Stimulated activated naive CD4-positive, alpha-beta T cell treated with Interleukin-2 at 50 U/mL for 16 hours (primary cell): ENCODE measurements at regions not wholly inside any gene's neighbourhood (a gene's known extent, or its start where the extent isn't known, plus 50 kb on each side); places are given as distances from the start of the nearest gene placed in this dataset.

ENCODE experiments used
- DNase-seq: peaks from one replicate; lab custom pipeline; 2025; lab: John Stamatoyannopoulos, UW

DNA sequence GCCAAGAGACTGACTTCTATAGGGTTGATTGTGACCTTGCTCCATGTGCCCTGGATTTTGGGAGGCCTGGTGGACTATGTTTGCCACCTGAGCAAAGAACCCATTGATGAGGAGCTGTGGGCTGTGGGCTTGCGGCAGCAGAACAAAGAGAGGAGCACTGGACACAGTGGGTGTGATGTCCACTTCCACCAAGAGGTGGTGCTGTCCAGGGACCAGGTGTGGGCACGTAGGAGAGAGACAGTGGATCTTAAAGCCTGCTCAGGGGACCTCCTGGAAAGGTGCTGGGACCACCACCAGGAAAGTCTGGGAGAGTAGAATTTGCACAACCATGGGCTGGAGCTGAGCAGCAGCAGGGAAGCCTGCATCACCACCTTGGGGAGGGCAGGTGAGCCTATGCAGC is 106.7 kb upstream of the ETS2 start:
- no peak for DNase-seq

DNA sequence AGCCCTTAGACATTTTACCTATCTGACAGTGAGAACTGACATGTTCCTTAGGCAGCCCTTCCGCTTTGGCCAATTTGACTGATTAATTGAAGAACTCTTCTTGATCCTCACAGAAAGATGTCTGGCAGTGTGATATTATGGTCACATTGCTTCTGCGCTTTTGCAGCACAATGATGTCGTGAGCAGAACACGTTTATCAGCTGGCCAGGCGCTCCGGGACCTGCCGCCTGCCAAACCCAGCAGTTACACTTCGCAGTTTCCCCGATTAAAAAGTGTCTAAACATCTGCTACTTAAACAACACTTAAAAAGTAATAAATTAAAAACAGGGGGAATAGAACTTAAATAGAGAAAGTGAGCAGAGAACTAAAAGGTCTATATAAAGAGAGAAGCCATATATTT is 103.5 kb upstream of the ETS2 start:
- no peak for DNase-seq

DNA sequence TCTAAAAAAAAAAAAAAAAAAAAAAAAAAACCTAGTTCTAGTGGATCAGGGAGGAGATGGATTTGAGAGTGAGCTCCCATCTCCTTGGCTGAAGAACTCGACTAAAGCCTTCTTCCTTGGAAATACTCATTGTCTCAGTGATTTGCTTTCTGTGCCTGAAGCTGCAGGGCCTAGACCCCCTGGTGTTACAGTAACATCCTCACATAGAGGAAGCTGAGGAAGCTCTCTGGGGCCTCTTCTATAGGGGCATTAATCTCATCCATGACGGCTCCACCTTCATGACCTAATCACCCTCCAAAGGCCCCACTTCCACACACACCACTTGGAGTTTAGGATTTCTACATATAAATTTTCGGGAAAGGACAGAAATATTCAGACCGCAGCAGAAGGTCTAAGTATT is 95.9 kb upstream of the ETS2 start:
- no peak for DNase-seq

DNA sequence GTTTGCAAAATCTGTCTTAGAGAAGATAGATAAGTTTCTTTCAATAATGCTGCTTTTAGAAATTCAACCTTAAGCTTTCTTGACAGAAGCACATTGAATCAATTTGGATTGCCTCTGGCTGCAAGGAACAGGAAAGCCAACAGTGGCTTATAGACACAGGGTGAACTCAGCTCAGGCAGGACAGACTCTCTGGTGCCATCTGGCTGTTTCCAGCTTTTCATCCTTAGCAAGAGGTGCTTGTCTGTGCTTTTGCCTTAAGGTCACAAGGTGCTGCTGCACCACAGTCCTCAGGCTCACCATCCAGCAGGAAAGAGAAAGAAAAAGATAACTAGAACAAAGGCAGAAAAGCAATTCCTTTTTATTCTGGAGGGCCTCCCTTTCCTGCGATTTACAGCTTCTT is 93.7 kb upstream of the ETS2 start:
- DNase-seq: no peak

DNA sequence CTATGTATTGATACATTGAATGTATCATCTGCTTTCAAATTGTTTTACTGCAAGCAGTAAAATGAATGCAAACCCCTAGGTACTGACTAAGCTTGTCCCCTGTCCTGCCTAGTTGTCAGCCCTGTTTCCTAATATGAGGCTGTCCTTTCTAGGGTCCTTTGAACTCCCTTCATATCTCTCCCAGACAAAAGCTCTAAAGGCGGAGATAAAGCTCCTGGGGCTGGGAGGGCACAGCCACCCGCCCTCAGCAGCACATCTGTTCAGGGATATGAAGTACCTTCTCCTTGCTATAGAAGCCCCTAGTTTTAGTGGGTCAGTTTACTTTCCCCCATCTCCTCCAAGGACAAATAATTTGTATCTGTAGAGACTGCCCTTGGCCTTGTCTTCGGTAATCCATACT is 93.1 kb upstream of the ETS2 start:
- DNase-seq: no peak

DNA sequence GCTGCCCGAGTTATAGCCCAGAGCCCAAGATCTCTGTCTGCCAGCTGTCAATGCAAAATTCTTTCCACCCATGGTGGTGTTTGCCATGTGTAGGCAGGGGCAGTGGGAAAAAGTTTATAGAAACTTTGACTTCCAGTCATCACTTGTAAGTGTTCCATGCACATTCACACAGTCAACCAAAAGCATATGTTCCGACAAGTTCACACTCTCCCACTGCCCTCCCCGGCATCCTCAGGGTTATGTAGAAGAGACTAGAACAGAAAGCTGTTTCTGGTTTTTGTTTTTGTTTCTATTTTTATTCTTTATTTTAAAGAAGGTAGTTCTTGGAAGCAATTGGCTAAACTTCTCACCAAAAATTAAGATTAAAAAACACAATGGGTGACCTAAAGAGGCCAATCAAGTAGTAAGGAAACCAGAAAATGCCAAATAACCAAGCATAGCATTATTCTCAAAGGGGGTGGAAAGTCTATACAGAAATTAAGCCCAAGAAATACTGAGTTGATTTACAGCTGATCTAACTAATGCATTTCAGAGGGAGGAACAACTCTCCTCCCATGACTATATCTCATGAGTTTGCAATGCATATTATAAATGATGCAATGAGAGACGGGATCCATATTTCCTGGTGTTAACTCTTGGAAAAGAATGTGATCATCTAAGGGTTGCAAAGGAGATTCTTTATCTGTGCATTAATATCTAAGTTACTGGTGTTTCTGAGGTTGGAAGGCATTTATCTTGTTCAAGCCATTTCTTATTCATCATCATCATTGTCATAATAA is 91.5 kb upstream of the ETS2 start:
- no peak for DNase-seq

DNA sequence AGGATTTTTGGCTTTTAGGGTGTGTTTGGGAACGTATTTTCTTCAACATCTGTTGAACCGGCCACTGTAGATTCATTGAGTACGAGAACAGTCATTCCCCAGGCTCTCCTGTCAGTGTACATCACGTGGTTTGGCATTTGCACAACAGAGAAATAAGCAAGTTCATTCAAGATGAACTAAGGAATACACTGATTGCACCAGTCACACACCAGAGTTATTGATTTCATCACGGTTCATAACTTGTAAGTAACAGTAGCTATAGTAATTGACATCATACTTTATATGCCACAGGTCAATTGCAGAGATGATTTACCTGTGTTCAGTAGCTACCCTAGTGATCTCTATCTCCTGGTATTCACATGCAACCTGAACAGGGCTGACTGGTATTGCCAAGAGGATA is 90.7 kb upstream of the ETS2 start:
- no peak for DNase-seq

DNA sequence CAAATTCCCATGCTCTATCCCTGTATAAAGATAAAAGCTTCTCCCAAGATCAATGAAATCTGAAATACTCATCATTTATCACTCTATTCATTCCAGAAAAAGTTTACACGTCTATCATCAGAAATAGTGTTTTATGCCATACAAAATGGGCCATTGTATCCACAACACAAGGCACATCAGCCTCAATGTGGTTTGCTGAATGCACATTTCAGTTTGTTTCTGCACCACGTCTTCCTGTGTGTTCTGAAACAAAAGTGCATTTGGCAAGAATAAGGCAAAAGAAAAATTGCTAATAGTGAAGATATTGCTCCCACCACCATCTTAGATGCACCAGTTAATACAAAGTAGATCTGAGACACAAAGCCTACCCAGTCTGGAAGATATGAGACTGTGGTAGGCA is 89.6 kb upstream of the ETS2 start:
- no peak for DNase-seq

DNA sequence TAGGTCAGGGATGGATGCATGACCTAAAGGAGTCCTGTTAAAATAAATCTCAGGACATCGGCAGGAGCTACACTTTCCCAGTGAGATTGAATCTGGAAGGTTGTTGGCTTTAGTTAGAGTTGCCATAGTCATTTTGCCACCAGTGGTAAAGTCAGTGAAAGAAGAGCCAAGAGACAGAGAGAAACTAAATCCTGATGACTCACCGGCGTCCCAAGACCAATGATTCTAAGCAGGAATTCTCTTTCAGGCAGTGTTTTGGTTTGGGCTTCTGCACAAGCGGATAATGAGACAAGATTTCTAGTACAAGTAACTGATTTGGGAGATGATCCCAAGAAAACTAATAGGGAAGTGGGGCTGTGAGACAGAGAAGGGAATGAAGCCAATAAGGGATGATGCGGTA is 88.8 kb upstream of the ETS2 start:
- no peak for DNase-seq

DNA sequence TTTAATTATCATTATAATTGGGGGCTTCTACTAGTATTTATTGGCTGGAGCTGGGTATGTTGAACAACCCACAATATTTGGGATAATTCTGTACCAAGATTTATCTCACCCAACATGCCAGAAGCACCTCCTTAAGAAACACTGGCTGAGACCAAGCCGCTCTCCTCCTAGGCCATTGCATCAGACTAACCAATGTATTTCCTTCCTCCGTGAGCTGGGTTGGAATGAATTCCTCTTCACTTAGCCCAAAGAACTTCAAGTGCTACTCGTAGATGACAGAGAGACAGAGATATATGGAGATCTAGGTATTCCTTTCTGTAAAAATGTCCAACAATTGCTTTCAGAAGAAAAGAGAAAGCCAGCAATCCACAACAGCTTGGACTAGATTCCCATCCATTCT is 87.2 kb upstream of the ETS2 start:
- no peak for DNase-seq

DNA sequence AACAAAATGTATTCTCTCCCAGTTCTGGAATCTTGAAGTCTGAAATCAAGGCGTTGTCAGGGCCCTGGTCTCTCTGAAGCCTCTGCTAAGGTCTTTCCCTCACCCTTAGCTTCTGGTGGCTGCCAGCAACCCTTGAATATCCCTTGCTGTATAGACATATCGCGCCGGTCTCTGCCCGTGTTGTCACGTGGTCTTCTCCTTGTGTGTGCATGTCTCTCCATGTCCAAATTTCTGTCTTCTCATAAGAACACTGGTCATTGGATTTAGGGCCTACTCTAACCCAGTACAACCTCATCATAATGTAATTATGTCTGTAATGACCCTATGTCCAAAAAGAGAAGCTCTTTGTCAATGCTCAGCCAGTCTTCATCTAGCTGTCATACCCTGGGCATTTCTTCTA is 85.7 kb upstream of the ETS2 start:
- no peak for DNase-seq

DNA sequence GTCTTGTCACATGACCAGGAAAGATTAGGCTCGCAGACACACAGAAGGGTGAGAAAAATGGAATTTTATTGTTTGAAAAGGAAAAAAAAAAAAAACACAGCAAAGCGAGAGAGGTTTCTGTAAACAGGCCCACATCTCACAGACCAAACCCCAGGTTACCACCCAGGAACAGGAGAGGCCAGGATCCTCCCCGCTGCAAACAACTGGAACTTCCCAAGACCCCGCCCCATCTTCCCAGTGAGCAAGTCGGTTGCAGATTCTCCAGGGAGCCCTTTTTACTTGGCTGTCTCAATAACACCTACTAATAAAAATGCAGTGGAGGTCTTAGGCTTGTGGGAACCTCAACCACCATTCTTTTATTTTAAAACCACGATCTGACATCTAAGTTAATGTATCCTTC is 84.7 kb upstream of the ETS2 start:
- no peak for DNase-seq

DNA sequence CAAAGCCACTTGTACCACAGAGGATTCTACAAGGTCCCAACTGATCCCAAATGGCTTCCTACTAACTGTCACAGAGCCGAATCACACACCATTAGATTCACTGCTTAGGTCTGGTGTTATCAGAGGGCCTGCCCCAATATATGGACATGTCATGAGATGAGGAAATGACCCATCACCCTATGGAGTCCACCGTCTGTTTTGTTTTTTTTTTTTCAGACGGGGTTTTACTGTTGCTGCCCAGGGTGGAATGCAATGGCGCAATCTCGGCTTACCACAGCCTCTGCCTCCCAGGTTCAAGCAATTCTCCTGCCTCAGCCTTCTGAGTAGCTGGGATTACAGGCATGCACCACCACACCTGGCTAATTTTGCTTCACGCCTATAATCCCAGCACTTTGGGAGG is 83.8 kb upstream of the ETS2 start:
- DNase-seq: no peak

DNA sequence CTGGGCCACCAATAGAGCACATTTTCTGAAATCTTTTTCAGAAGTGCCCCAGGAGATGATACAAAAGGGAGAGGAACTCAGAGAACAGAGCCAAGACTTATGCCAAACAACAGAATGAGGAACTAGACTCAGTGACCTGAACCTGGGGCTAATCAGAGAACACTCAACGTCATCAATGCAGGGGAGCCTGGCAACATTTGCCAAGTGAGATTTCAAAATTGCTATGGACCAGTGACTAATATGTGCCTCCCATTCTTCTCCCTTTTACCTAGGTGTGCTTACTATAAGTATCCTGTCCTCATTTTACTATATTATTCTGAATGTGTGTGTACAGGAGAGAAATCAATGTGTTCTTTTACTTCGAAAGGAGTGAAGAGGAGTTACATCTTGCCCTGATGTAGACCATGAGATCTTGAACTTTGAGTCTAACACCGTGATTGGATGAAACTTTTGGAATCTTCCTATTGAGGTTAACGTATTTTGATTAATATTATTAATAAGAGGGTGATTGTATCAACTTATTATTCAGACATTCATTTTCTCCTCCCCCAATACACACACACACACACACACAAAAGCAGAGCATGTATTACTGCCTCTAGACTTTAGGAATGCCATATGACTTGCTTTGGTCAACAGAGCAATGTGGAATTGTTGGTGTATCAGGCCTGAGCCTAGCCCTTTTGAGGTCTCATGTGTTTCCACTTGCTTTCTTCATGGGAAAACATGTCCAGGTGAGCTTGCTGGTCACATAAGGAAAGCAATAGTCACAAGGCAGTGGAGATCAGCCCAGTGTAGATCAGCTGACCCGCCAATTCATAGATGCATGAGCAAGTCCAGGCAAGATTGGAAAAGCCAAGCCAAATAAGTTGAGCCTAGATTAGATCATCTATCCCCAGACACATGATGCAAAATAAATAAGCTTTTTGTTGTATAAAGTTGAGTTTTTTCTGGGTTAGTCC is 80.3 kb upstream of the ETS2 start:
- DNase-seq: no peak

DNA sequence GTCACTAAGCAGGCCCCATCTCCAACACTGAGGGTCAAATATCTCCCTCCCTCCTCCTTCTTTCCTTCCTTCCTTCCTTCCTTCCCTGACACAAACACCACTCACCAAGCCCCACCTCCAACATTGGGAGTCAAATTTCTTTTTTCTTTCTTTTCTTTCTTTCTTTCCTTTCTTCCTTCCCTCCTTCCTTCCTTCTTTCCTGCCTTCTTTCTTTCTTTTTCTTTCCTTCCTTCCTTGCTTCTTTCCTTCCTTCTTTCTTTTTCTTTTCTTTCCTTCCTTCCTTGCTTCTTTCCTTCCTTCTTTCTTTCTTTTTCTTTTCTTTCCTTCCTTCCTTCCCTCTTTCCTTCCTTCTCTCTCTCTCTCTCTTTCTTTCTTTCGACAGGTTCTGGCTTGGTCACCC is 79.2 kb upstream of the ETS2 start:
- no peak for DNase-seq

DNA sequence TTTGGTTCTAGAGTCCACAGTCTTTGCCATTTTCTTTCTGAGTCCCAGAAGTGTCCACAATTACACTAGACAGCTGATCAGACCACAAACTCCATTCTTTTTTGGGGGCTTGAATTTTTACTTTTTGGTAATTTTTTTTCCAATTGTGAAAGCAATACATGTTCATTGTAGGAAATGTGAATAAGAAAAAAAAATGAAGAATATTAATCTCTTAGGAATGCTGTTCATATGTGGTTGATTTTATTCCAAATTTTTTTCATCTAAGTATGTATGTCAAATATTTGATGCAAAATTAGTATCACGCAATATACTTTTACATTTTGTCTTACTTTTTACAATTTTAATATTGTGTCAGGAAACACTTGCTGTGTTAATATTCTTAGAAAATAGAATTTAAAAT is 76.4 kb upstream of the ETS2 start:
- DNase-seq: no peak

DNA sequence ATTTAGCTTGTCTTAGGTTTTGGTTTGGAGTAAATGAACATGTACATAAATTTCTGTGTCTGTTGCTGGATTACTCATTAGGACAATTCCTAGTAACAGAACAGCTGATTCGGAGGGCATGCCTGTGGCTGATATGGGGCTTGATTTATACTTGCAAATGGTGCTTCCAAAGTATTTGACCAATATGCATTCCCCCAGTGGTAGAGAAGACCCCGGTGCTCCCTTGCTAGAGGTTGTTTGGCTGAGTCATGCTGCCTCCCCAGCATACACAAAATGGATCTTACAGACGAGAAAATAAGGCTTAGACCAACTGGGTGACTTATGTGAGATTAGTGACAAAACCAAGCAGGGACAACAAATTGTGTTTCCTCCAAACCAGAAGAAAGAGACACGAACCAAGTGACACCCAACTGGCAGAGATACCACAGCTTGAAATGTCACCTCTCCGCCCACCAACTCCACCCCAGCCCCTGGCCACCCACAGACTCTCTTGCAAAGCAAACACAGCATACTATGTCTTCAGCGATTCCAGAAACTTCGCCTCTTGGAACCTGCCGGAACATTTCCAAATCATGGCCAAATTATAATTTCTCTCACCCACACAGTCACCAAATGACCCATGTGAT is 75.9 kb upstream of the ETS2 start:
- DNase-seq: no peak

DNA sequence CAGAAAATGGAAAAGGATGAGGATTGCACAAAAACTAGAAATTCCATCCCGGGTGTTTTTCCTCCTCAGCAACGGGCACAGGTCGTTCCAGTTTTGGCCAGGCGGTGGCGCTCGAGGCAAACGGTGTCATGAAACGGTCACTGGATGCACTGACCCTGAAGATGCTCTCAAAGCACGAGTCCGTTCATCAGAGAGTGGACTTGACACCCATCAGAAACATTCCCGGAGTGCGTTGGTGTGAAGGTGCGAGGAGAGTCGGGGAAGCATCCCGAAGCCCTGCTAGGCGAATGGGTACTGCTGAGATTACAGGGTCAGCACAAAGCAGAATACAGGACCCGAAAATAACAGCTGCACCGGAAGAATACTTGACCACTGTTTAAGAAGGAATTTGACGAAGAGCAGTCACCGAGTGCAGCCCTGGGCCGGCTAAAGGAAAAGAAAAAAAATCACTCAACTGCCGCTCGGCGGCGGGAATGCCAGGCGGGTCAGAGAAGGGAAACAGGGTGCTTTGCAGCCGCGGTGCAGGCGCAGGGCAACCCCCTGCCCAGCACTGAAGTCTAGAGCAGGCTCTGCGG is 71.7 kb upstream of the ETS2 start:
- peak; percentile 59 for DNase-seq

DNA sequence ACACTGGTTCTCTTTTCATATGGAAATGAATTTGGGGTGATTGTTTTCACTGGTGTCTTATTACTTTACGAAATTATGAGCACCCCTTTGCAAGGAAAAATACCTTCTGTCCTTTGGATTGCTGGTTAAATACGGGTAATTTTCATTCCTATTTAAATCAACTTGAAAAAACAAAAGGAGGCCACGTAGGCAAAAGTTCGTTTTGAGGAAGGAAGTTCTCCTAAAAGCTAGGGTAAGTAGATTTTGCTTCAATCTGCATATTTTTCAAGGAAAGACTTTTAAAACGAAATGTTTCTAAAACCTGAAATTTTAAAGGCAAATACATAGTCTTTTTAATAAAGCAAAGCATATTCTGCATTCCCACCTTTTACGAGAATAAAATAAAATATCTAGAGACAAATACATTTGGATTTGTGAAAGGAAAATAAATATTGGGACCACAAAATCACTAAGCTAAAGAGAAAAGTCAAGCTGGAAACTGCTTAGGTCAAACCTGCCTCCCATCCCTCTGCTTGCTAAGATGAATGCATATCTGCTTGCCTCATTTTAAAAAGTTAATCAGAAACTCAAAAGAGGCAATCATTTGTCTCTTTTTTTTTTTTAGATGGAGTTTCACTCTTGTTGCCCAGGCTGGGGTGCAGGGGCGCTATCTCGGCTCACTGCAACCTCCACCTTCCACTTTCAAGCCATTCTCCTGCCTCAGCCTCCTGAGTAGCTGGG is 70.9 kb upstream of the ETS2 start:
- DNase-seq: no peak

DNA sequence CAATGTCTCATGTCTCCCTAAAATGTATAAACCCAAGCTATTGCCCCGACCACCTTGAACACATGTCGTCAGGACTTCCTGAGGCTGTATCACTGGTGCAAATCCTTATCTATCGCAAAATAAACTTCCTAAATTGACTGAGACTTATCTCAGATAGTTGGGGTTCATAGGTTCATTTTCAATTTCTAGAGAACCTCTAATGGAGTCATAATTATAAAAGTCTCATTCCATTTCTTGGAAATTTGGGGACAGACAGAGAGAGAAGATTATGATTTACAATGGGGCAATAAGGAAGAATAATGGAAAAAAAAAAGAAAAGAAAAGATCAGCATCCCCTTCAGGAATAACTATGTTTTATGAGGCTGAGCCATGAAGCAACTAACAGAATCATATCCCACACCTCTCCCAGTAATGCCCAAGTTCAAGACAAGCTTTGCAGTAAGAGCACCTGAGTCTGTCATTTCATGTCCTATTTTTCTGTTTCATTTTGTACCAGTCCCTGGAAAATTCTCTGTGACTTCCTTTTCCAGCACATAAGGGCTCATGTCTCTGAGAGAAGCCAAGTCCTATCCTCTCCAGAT is 70.0 kb upstream of the ETS2 start:
- no peak for DNase-seq

DNA sequence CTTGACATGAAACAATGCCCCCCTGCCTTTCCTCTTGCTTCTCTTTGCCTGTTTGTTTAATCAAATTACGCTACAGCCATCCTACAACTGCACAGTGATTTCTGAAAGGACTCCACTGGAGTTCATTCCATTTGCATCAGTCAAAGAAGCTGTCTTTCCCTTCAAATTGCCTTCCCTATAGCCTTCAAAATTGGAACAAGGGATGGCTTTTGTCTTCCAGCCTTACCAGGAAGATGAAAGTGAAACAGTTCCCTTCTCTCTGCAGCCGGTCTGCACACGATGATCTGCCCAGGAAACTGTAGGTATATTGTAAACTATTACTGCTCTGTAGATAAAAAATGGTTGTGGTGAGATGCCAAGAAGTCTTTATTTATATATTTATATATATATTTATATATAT is 65.6 kb upstream of the ETS2 start:
- DNase-seq: no peak
